SU-DHL-6 (cell line): ENCODE measurements at regions not wholly inside any gene's neighbourhood (a gene's known extent, or its start where the extent isn't known, plus 50 kb on each side); places are given as distances from the start of the nearest gene placed in this dataset.

Experiments
- EZH2phosphoT487 ChIP-seq: fragments of 200-600 bp; sonication (generic), shearing (Covaris generic); conservative IDR thresholded peaks from 2 replicates; pipeline ENCODE4 v1.6.1; 2018; ENCODE audit warnings: mild to moderate bottlenecking, antibody characterized with exemption, low read length, moderate library complexity, mixed read lengths
- TF ChIP-seq, protein P1 (sequence below): fragments of 200-600 bp; sonication (generic); IDR thresholded peaks from one replicate; pipeline ENCODE4 v1.5.1; 2017; ENCODE audit warnings: antibody characterized with exemption, mild to moderate bottlenecking, low read length, moderate library complexity; ENCODE audit not compliant: insufficient read depth, poor library complexity, severe bottlenecking

DNA sequence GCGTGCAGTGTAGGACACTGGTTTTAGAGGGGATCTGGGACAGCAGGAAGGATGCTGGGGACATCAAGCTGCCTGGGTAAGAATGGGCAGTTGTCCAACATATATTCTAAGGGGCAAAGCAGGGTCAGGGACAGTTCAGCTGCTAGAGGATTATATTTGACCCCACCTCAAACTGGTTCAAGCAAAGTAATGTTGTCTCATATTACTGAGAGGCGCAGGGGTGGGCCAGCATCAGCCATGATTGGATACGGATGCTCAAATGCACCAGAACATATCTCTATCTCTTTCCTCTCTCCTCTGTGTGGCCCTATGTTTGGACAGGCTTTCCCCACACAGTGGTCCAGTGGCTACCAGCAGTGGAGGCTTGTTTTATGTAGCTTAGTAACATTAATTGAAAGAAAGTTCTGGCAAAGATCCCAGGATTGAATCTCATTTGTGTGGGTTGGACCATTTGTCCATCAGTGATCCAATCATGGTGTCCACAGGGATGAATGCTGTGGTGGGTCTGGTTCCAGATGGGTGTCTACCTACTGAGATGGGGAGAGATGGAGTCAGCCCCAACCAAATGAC, 49.8 kb upstream of the RGMA start:
- TF ChIP-seq, protein P1, sequence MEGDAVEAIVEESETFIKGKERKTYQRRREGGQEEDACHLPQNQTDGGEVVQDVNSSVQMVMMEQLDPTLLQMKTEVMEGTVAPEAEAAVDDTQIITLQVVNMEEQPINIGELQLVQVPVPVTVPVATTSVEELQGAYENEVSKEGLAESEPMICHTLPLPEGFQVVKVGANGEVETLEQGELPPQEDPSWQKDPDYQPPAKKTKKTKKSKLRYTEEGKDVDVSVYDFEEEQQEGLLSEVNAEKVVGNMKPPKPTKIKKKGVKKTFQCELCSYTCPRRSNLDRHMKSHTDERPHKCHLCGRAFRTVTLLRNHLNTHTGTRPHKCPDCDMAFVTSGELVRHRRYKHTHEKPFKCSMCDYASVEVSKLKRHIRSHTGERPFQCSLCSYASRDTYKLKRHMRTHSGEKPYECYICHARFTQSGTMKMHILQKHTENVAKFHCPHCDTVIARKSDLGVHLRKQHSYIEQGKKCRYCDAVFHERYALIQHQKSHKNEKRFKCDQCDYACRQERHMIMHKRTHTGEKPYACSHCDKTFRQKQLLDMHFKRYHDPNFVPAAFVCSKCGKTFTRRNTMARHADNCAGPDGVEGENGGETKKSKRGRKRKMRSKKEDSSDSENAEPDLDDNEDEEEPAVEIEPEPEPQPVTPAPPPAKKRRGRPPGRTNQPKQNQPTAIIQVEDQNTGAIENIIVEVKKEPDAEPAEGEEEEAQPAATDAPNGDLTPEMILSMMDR, result no peak
- no peak for TF ChIP-seq EZH2phosphoT487
